ENCODE measurements at regions not wholly inside any gene's neighbourhood (a gene's known extent, or its start where the extent isn't known, plus 50 kb on each side); places are given as distances from the start of the nearest gene placed in this dataset.

DNA sequence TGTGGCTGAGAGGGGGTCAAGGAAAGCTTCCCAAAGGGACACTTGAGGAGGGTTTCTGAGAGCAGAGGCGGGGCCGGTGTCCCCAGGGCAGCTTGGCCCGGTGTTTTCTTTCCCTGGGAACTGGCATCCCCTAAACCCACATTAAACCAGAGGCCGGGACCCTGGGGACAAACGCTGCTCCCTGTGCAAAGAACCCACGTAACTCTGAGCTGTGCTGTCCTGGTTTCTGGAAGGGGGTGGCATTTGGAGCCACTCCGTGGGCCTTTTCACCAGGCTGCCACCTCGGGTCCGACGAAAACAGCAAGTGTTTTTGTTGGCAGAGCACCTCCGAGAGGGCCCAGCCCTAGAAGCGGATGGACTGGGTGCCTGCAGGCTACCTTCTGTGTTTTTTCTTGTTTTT lies 100.2 kb upstream of the ANO1 start:
- TF ChIP-seq, protein P1, sequence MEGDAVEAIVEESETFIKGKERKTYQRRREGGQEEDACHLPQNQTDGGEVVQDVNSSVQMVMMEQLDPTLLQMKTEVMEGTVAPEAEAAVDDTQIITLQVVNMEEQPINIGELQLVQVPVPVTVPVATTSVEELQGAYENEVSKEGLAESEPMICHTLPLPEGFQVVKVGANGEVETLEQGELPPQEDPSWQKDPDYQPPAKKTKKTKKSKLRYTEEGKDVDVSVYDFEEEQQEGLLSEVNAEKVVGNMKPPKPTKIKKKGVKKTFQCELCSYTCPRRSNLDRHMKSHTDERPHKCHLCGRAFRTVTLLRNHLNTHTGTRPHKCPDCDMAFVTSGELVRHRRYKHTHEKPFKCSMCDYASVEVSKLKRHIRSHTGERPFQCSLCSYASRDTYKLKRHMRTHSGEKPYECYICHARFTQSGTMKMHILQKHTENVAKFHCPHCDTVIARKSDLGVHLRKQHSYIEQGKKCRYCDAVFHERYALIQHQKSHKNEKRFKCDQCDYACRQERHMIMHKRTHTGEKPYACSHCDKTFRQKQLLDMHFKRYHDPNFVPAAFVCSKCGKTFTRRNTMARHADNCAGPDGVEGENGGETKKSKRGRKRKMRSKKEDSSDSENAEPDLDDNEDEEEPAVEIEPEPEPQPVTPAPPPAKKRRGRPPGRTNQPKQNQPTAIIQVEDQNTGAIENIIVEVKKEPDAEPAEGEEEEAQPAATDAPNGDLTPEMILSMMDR (IDR thresholded peaks at IDR 0.05; ENCODE audit: poor library complexity) = no peak
- TF ChIP-seq EZH2phosphoT487 (IDR thresholded peaks at IDR 0.05; ENCODE audit: low read depth, severe bottlenecking, unreplicated experiment) = no peak

Measured in hepatocyte (in vitro differentiated cells).